UCSD-AML1 (cell line): ENCODE measurements at regions not wholly inside any gene's neighbourhood (a gene's known extent, or its start where the extent isn't known, plus 50 kb on each side); places are given as distances from the start of the nearest gene placed in this dataset.

Experiments
- DNase-seq: peaks from one replicate; lab custom pipeline; 2025; ENCODE audit not compliant: unreplicated experiment; lab: John Stamatoyannopoulos, UW

- DNase-seq, result no peak
Measured at GRCh38 chr5:145221416-145221815, 613.7 kb downstream of the PRELID2 start.

- no peak for DNase-seq
Measured at GRCh38 chr5:145220481-145220880, 614.7 kb downstream of the PRELID2 start.

- DNase-seq, result no peak
Measured at GRCh38 chr5:145218982-145219381, 616.2 kb downstream of the PRELID2 start.

GRCh38 chr5:145218019-145218418 is 617.1 kb downstream of the PRELID2 start:
- no peak for DNase-seq

- DNase-seq, result no peak
Measured at GRCh38 chr5:145210020-145210419, 625.1 kb downstream of the PRELID2 start.

GRCh38 chr5:145205546-145205945 is 629.6 kb downstream of the PRELID2 start:
- DNase-seq, result no peak

GRCh38 chr5:145204743-145205142 is 630.4 kb downstream of the PRELID2 start:
- no peak for DNase-seq

GRCh38 chr5:145203193-145203592 is 631.9 kb downstream of the PRELID2 start:
- no peak for DNase-seq

- no peak for DNase-seq
Measured at GRCh38 chr5:145198525-145199260, 636.4 kb downstream of the PRELID2 start.

GRCh38 chr5:145189746-145190145 is 645.4 kb downstream of the PRELID2 start:
- DNase-seq, result no peak

GRCh38 chr5:145180371-145180770 is 654.8 kb downstream of the PRELID2 start:
- no peak for DNase-seq

GRCh38 chr5:145178641-145179523 is 656.3 kb downstream of the PRELID2 start:
- no peak for DNase-seq

GRCh38 chr5:145176041-145176440 is 659.1 kb downstream of the PRELID2 start:
- no peak for DNase-seq

- no peak for DNase-seq
Measured at GRCh38 chr5:145166110-145166509, 669.0 kb downstream of the PRELID2 start.

- no peak for DNase-seq
Measured at GRCh38 chr5:145163876-145164275, 671.3 kb downstream of the PRELID2 start.

- no peak for DNase-seq
Measured at GRCh38 chr5:145162626-145163025, 672.5 kb downstream of the PRELID2 start.

- no peak for DNase-seq
Measured at GRCh38 chr5:145161391-145161790, 673.8 kb downstream of the PRELID2 start.

- no peak for DNase-seq
Measured at GRCh38 chr5:145160679-145161078, 674.5 kb downstream of the PRELID2 start.

- DNase-seq, result no peak
Measured at GRCh38 chr5:145158730-145159129, 676.4 kb downstream of the PRELID2 start.

GRCh38 chr5:145157841-145158240 is 677.3 kb downstream of the PRELID2 start:
- no peak for DNase-seq

GRCh38 chr5:145141534-145141933 is 693.6 kb downstream of the PRELID2 start:
- DNase-seq, result no peak

- DNase-seq, result no peak
Measured at GRCh38 chr5:145130996-145131395, 704.1 kb downstream of the PRELID2 start.
